Nephron progenitor cell (in vitro differentiated cells): ENCODE measurements at regions not wholly inside any gene's neighbourhood (a gene's known extent, or its start where the extent isn't known, plus 50 kb on each side); places are given as distances from the start of the nearest gene placed in this dataset.
A peak's percentile ranks its signal among the peaks of the same experiment; 100 is the strongest.

Experiments used
- DNase-seq: peaks from one replicate; pipeline ENCODE4 v3.0.0; 2021
- H3K27ac Mint-ChIP-seq: 2 replicates; pipeline ENCODE4 v1.8.0; 2021; ENCODE audit warnings: mild to moderate bottlenecking, moderate library complexity, mixed read lengths
- H3K27me3 Mint-ChIP-seq: 2 replicates; pipeline ENCODE4 v1.8.0; 2021; ENCODE audit warnings: mild to moderate bottlenecking, low read depth, mixed read lengths; ENCODE audit not compliant: poor library complexity
- H3K36me3 Mint-ChIP-seq: 2 replicates; pipeline ENCODE4 v1.8.0; 2021; ENCODE audit warnings: low read depth, mixed read lengths
- H3K4me1 Mint-ChIP-seq: 2 replicates; pipeline ENCODE4 v1.8.0; 2021; ENCODE audit warnings: mixed read lengths
- H3K4me3 Mint-ChIP-seq: 2 replicates; pipeline ENCODE4 v1.8.0; 2021; ENCODE audit warnings: mild to moderate bottlenecking, moderate library complexity, mixed read lengths
- H3K9me3 Mint-ChIP-seq: 2 replicates; pipeline ENCODE4 v1.8.0; 2021; ENCODE audit warnings: mild to moderate bottlenecking, moderate library complexity, mixed read lengths
- TF ChIP-seq, protein P1 (sequence below): fragments of 200-600 bp; sonication (generic); IDR thresholded peaks from 2 replicates; pipeline ENCODE4 v1.5.0; 2021; ENCODE audit warnings: antibody characterized with exemption

DNA sequence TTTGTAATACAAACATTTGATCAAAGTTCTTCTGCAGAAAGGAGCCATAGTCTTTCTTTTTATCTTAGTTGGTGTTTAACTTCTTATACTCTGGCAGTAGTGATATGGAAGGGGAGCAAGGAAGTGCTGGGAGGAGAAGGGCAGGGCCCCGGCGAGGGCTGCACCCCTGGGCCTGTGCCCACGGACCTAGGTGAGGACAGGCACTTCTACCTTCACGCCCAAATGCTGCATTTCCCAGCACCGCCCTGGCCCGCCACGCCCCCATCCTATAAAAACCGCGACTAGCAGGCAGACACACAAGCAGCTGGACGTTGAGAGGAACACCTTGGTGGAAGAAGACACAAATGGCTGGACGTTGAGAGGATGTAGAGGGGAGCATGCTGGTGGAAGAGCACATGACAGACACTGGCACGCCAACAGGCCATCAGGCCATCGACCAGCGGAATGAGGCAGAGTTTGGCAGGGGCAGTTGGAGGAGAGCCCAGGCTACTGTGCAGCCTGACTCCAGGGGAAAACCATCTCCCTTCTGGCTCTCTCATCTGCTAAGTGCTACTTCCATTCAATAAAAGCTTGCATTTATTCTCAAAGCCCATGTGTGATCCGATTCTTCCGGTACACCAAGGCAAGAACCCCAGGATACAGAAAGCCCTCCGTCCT lies 81.5 kb upstream of the C9orf72 start:
- Mint-ChIP-seq H3K27me3 (no peaks in the 10 kb centered on the region), H3K4me3 (no peak overlapping the region), H3K36me3 (no peaks in the 10 kb centered on the region), H3K27ac (peak overlapping the region; percentile 70), H3K9me3 (no peaks in the 10 kb centered on the region), H3K4me1 (peaks cover 4% of the 10 kb centered on the region)
- DNase-seq = no peak
- TF ChIP-seq, protein P1, sequence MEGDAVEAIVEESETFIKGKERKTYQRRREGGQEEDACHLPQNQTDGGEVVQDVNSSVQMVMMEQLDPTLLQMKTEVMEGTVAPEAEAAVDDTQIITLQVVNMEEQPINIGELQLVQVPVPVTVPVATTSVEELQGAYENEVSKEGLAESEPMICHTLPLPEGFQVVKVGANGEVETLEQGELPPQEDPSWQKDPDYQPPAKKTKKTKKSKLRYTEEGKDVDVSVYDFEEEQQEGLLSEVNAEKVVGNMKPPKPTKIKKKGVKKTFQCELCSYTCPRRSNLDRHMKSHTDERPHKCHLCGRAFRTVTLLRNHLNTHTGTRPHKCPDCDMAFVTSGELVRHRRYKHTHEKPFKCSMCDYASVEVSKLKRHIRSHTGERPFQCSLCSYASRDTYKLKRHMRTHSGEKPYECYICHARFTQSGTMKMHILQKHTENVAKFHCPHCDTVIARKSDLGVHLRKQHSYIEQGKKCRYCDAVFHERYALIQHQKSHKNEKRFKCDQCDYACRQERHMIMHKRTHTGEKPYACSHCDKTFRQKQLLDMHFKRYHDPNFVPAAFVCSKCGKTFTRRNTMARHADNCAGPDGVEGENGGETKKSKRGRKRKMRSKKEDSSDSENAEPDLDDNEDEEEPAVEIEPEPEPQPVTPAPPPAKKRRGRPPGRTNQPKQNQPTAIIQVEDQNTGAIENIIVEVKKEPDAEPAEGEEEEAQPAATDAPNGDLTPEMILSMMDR = no peak

DNA sequence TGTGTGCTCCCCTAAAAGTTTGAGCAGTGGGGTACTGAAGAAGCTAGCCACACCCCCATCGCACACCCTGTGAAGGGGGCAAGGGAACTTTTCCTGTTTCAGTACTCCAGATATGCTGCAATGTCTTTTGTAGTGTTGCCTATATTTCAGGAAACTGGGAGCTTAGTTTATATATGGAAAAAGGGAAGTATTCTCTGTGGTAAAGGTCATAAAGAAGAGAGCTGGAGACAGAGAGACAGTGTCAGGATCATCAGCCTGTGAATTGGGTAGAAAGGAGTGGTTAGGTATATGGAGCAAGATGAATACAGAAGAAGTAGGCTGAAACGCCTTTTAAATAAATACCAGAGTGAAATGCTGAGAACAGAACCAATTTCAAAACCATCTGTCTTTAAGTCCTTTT lies 82.2 kb upstream of the C9orf72 start:
- Mint-ChIP-seq H3K4me3 (no peak overlapping the region), H3K27ac (no peak overlapping the region), H3K27me3 (no peaks in the 10 kb centered on the region), H3K4me1 (peaks cover 6% of the 10 kb centered on the region), H3K9me3 (no peaks in the 10 kb centered on the region), H3K36me3 (no peaks in the 10 kb centered on the region)
- DNase-seq = no peak
- TF ChIP-seq, protein P1 = no peak

DNA sequence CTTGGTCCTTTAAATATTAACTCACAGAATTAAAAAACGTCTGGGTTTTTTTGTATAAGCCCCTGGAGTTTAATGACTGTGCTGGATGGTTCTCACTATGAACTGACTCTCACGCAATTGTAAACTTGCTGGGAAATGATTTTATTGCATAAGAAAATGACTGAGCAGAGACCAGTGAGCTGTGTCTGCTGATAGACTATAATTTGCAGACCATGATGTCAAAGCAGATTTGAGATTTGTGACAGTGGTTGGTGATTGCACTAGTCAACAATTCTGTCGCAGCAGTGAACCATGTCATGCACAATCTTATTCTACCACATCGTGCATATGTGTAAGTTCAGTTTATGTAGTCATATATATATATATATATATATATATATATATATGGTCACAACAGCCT lies 85.7 kb upstream of the C9orf72 start:
- Mint-ChIP-seq H3K27ac (no peak overlapping the region), H3K27me3 (peaks cover 3% of the 10 kb centered on the region), H3K9me3 (no peaks in the 10 kb centered on the region), H3K36me3 (no peaks in the 10 kb centered on the region), H3K4me1 (peaks cover 7% of the 10 kb centered on the region), H3K4me3 (no peak overlapping the region)
- TF ChIP-seq, protein P1 = no peak
- no peak for DNase-seq

DNA sequence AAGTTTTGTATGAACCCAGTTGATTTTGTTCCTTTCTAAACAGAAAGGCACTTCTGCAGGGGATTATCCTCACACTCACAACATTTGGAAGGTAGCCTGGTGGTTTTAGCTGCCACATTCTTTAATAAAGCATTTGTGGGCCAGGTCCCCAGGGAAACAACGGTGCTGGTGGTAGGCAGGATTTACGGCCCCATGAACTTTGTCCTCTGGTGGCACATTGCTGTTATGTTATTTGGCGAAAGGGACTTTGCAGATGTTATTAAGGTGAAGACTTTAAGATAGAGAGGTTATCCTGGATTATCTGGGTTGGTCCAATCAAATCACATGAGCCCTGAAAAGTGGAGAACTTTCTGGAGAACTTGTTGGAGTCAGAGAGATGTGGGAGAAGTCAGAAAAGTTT lies 86.3 kb upstream of the C9orf72 start:
- no peak overlapping the region for H3K27ac Mint-ChIP-seq
- H3K4me3 Mint-ChIP-seq = no peak overlapping the region
- peaks cover 6% of the 10 kb centered on the region for H3K27me3 Mint-ChIP-seq
- no peaks in the 10 kb centered on the region for H3K9me3 Mint-ChIP-seq
- TF ChIP-seq, protein P1 = no peak
- DNase-seq = peak; percentile 36
- H3K36me3 Mint-ChIP-seq = no peaks in the 10 kb centered on the region
- peaks cover 12% of the 10 kb centered on the region for H3K4me1 Mint-ChIP-seq

DNA sequence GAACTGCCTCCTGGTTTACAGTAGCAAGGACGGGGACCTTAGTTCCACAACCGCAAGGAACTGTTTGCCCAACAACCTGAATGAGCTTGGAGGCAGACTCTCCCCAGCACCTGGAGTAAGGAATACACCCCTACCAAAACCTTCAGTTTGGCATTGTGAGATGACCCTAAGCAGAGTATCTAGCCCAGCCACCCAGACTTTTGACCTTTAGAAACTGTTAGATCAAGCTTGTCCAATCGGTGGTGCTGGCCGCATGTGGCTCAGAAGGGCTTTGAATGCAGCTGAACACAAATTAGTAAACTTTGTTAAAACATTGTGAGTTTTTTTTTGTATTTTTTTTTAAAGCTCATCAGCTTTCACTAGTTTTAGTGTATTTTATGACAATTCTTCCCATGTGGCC lies 86.9 kb upstream of the C9orf72 start:
- Mint-ChIP-seq H3K27ac (no peak overlapping the region), H3K36me3 (no peaks in the 10 kb centered on the region), H3K9me3 (no peaks in the 10 kb centered on the region), H3K27me3 (peaks cover 6% of the 10 kb centered on the region), H3K4me1 (peaks cover 12% of the 10 kb centered on the region), H3K4me3 (no peak overlapping the region)
- TF ChIP-seq, protein P1 = no peak
- no peak for DNase-seq

DNA sequence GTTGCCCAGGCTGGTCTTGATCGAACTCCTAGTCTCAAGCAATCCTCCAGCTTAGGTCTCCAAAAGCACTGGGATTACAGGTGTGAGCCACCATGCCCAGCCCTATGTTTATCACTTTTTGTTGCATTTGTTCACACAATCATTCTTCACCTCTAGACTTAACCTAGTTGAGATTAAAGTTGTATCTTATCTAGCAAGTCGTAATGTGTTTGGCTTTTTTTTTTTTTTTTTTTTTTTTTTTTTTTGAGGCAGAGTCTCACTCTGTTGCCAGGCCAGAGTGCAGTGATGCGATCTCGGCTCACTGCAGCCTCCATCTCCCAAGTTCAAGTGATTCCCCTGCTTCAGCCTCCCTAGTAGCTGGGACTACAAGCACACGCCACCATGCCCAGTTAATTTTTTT lies 90.2 kb upstream of the C9orf72 start:
- H3K4me3 Mint-ChIP-seq = no peak overlapping the region
- TF ChIP-seq, protein P1 = no peak
- no peaks in the 10 kb centered on the region for H3K9me3 Mint-ChIP-seq
- H3K27ac Mint-ChIP-seq = no peak overlapping the region
- DNase-seq = no peak
- H3K27me3 Mint-ChIP-seq = peaks cover 6% of the 10 kb centered on the region
- H3K4me1 Mint-ChIP-seq = peaks cover 12% of the 10 kb centered on the region
- H3K36me3 Mint-ChIP-seq = no peaks in the 10 kb centered on the region
